Muscle layer of colon (tissue), 2 donors: ENCODE measurements at regions not wholly inside any gene's neighbourhood (a gene's known extent, or its start where the extent isn't known, plus 50 kb on each side); places are given as distances from the start of the nearest gene placed in this dataset.

Experiments used
- H3K27ac ChIP-seq: one replicate; pipeline ENCODE4 v1.7.0; 2013; ENCODE audit warnings: low read depth, mild to moderate bottlenecking, low read length, moderate library complexity
- H3K27me3 ChIP-seq, 2 donors: one replicate each; pipeline ENCODE4 v1.7.0; 2013; ENCODE audit warnings: low read length in 2 of 2, mild to moderate bottlenecking in 2 of 2; ENCODE audit not compliant: insufficient read depth in 2 of 2, control insufficient read depth in 1 of 2
- H3K36me3 ChIP-seq: one replicate; pipeline ENCODE4 v1.7.0; 2013; ENCODE audit warnings: mild to moderate bottlenecking, low read length; ENCODE audit not compliant: insufficient read depth
- H3K4me1 ChIP-seq: one replicate; pipeline ENCODE4 v1.7.0; 2013; ENCODE audit warnings: mild to moderate bottlenecking, low read length; ENCODE audit not compliant: insufficient read depth
- H3K4me3 ChIP-seq, 2 donors: one replicate each; pipeline ENCODE4 v1.7.0; 2013; ENCODE audit warnings: low read length in 2 of 2, low read depth in 1 of 2, mild to moderate bottlenecking in 1 of 2, moderate library complexity in 1 of 2
- H3K9ac ChIP-seq: one replicate; pipeline ENCODE4 v1.7.0; 2013; ENCODE audit warnings: low read length
- H3K9me3 ChIP-seq: one replicate; pipeline ENCODE4 v1.7.0; 2013; ENCODE audit warnings: mild to moderate bottlenecking, low read length
- donor health status: abdominal sarcoma.
- donor health status: Adenocarcinoma of cecum.

DNA sequence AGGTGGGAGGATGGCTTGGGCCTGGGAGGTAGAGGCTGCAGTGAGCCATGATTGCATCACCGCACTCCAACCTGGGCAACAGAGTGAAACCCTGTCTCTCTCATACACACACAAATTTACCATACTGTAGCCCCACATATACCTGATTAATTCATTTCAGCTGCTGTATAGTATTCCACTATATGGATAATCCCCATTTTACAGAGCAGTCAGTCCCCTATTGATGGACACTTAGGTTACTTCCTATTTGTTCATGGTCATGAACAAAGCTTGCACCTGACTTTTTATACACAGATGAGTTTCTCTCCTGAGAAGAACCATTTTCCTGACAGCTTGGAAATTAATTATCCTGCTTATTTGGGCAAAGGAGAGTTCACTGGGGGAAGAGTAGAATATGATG, 59.2 kb downstream of the EMX2 start:
- Histone ChIP-seq H3K4me1 (no peaks in the 10 kb centered on the region), H3K36me3 (no peaks in the 10 kb centered on the region), H3K9ac (no peak overlapping the region), H3K27ac (no peak overlapping the region), H3K9me3 (no peaks in the 10 kb centered on the region), H3K4me3 (no peak overlapping the region), H3K27me3 (no peaks in the 10 kb centered on the region)

DNA sequence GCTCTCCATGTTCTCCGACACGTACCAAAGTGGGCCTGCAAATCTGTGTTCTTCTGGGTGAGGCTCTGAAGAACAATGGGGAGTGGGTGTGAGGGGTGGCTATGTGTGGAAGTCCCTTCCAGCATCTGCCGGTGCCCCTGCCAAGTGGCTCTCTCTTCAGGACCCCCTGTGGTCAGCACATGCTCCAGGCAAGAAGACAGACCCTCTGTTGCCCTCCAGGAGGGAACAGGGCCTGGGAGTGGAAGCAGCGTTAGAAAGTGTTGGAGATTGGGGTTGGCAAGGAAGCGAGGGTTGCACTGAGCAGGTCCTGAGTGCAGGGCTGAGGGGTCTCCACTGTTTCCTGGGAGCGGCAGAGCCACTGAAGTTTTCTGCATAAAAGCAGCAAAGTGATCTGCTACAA, 60.5 kb downstream of the EMX2 start:
- H3K36me3 ChIP-seq = no peaks in the 10 kb centered on the region
- no peak overlapping the region for H3K9ac ChIP-seq
- no peaks in the 10 kb centered on the region for H3K27me3 ChIP-seq
- no peaks in the 10 kb centered on the region for H3K4me1 ChIP-seq
- no peaks in the 10 kb centered on the region for H3K9me3 ChIP-seq
- H3K27ac ChIP-seq = no peak overlapping the region
- no peak overlapping the region for H3K4me3 ChIP-seq

DNA sequence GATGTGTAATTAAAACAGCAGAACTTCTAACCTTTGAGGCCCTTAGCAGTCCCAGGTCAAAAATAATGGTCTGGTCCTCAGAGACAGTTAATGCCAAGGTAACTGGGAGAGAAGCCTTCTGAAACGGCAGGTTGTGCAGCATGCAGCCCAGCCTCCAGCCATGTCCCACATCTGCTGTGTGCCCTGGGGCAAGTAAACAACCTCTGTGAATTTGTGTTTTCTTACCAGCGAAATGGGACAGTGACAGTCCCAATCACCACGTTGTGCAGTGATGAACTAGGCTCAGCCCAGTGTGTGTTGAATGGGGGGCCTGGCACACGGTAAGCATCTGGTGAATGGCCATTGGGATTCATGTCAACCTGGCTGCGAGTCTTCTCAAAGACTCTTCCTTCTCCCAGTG, 61.2 kb downstream of the EMX2 start:
- no peak overlapping the region for H3K27ac ChIP-seq
- no peaks in the 10 kb centered on the region for H3K36me3 ChIP-seq
- no peak overlapping the region for H3K9ac ChIP-seq
- H3K4me1 ChIP-seq = no peaks in the 10 kb centered on the region
- no peak overlapping the region for H3K4me3 ChIP-seq
- H3K9me3 ChIP-seq = no peaks in the 10 kb centered on the region
- H3K27me3 ChIP-seq = no peaks in the 10 kb centered on the region

DNA sequence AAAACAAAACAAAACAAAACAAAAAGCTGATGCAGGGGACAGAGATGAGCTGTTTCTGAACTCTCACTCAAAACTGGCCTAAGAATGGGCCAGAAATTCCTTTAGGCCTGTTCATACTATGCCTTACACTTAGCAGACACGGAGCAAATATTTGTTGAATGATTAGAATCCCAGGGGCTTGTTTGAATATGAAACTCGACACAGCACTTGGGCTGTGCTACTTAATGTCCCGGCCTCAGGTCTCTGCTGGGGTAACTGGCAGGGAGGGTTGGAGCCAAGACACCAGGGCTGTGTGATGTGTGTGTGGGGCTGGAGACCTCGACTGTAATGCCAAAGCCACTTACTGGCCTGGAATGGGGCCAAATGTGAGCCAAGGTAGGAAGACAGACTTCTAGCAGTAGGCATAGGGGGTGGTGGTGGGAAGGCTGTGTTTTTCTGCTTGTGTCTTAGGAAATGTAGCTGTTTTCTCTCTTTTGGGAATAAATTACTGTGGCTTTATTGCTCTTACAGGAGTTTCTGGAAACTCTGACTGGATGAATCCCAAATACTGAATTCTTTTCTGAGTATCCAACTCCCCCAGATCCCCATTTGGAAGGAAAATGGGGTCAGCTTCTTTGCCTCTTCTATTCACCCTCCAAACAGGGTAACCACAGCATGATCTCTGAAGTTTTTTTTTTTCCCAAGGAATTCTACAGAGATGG, 66.7 kb downstream of the EMX2 start:
- Histone ChIP-seq H3K36me3 (no peaks in the 10 kb centered on the region), H3K27me3 (no peaks in the 10 kb centered on the region), H3K9ac (no peak overlapping the region), H3K27ac (no peak overlapping the region), H3K9me3 (no peaks in the 10 kb centered on the region), H3K4me1 (peaks cover 8% of the 10 kb centered on the region), H3K4me3 (peak overlapping the region in 1 of 2 donors; percentile 31)

DNA sequence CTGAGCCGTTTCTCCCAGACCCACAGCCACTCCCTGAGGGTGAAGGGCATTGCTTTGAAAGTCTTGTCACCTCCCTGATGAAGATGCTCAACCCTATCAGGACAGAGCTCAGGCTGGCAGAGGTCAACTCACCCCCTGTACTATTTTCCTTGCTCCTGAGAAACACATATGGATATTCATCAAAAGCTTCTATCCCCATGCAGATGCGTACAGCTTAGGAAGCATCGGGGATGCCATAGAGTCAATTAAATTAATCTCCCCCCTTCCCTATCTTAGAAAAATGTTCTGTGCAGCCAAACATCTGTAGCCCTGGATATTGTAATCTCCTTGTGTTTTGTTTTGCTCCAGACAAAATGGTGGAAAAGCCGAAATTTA, 67.2 kb downstream of the EMX2 start:
- Histone ChIP-seq H3K9me3 (no peaks in the 10 kb centered on the region), H3K4me1 (peaks cover 8% of the 10 kb centered on the region), H3K4me3 (no peak overlapping the region), H3K27me3 (no peaks in the 10 kb centered on the region), H3K27ac (no peak overlapping the region), H3K9ac (no peak overlapping the region), H3K36me3 (no peaks in the 10 kb centered on the region)

DNA sequence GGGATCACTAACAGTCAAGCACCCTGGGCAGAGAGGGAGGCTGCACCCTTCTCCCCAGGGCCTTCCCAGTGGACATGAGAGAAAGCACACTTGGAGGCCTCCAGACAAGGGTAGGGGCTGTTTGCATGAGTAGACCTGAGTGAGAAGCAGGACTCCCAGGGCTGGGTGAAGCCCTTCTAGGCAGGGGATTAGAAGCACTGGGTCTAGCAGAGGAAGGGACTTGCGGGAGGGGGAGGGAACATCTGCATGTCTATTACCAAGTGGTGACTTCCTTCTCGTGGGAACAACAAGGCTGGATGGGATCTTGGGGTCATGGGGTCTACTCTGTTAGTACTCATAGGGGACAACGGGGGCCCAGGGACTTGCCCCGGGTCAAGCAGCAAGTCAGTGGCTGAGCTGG, 67.8 kb downstream of the EMX2 start:
- no peaks in the 10 kb centered on the region for H3K9me3 ChIP-seq
- no peak overlapping the region for H3K9ac ChIP-seq
- peaks cover 8% of the 10 kb centered on the region for H3K4me1 ChIP-seq
- no peaks in the 10 kb centered on the region for H3K36me3 ChIP-seq
- H3K27ac ChIP-seq = no peak overlapping the region
- no peak overlapping the region for H3K4me3 ChIP-seq
- no peaks in the 10 kb centered on the region for H3K27me3 ChIP-seq

DNA sequence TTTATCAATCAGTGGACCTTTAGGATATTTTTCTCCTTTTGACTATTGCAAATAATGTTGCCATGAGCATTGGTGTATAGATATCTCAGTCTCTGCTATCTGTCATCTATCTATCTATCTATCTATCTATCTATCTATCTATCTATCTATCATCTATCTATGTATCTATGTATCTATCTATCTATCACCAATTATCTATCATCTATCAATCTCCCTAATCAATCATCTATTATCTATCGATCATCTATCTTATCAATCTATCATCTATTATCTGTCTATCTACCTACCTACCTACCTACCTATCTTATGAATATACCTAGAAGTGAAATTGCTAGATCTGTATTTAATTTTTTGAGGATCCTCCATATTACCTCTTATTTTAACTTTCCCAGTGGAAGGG, 69.6 kb downstream of the EMX2 start:
- Histone ChIP-seq H3K4me3 (no peak overlapping the region), H3K4me1 (peaks cover 8% of the 10 kb centered on the region), H3K27ac (no peak overlapping the region), H3K9ac (no peak overlapping the region), H3K27me3 (no peaks in the 10 kb centered on the region), H3K36me3 (no peaks in the 10 kb centered on the region), H3K9me3 (no peaks in the 10 kb centered on the region)

DNA sequence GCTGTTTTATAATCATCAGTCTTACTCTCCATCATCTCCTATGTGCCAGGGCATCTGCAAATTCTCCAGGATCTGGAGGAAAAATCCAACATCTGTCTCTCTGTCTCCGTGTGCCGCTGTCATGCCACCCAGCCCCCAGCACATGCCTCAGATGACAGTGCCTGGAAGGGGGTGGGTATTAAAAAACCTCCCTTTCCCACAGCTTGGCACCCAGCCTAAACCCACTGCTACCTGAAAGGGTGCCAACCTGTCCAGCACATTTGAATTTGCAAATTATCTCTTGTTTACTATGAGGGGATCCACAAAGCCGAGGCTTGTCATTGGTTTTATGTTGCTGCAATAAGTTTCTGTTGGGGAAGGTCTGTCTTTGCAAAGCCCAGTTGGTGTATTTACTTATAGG, 73.1 kb downstream of the EMX2 start:
- H3K9ac ChIP-seq = no peak overlapping the region
- H3K27ac ChIP-seq = no peak overlapping the region
- H3K4me1 ChIP-seq = no peaks in the 10 kb centered on the region
- no peaks in the 10 kb centered on the region for H3K9me3 ChIP-seq
- peaks cover 0 to 5% of the 10 kb centered on the region in 2 donors for H3K27me3 ChIP-seq
- no peaks in the 10 kb centered on the region for H3K36me3 ChIP-seq
- no peak overlapping the region for H3K4me3 ChIP-seq

DNA sequence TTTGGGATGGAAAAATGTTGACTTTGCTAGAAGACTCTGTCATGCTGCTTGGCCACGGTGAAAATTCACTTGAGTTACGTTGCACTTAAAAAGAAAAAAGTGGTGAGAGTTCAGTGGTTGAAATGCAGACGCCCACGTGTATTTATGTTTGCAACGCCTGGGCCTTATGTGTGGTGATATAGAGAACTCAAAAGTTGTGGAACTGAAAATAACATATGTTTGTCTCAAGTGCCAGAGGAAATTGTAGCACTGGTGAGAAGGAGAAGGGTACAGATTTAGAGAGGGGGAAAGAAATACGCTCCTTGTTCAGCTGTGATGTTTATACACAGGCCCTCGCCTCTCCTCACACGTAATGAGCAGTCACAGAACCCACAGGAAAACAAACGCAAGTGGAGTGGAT, 73.6 kb downstream of the EMX2 start:
- Histone ChIP-seq H3K9ac (no peak overlapping the region), H3K9me3 (no peaks in the 10 kb centered on the region), H3K36me3 (no peaks in the 10 kb centered on the region), H3K4me3 (no peak overlapping the region), H3K27me3 (peaks cover 0 to 5% of the 10 kb centered on the region in 2 donors), H3K4me1 (no peaks in the 10 kb centered on the region), H3K27ac (no peak overlapping the region)

DNA sequence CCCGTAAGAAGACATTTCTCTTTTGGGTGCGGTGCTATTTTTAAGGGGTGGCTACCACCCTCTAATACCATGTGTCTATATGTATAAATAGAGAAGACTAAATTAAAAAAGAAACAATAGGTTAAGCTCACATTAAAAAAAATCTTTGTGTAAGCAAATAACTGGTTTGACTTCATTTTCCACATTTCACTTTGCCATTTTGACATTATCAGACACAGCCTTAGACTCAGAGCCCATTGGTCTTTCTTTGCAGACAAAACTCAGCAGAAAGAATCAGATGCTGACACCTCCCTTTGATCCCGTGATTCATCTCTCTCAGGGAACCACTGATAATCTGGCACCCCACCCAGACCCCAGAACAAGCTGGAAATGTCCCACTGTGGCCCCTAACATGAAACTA, 74.5 kb downstream of the EMX2 start:
- Histone ChIP-seq H3K27ac (no peak overlapping the region), H3K9me3 (no peaks in the 10 kb centered on the region), H3K9ac (no peak overlapping the region), H3K36me3 (no peaks in the 10 kb centered on the region), H3K4me3 (no peak overlapping the region), H3K27me3 (peaks cover 0 to 5% of the 10 kb centered on the region in 2 donors), H3K4me1 (no peaks in the 10 kb centered on the region)

DNA sequence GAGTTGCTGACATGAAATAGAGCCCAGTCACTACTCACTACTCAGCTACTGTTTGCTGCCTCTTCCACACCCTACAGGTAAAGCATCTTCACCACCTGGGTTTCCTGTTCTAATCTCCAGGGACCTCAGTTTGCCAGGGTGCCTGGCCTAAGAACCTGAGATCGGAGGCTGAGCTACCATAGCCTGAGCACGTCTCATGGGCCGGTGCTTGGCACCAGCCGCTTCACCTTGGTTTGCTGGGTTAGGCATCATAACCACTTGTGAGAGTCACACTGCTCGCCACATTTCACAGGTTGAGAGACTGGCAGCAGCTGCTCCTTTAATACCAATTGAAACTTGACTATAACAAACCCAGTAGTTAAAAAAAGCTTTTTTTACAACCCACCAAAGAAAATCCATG, 75.1 kb downstream of the EMX2 start:
- H3K36me3 ChIP-seq = no peaks in the 10 kb centered on the region
- H3K4me1 ChIP-seq = no peaks in the 10 kb centered on the region
- H3K27me3 ChIP-seq = peaks cover 0 to 5% of the 10 kb centered on the region in 2 donors
- no peak overlapping the region for H3K9ac ChIP-seq
- H3K27ac ChIP-seq = no peak overlapping the region
- no peak overlapping the region for H3K4me3 ChIP-seq
- H3K9me3 ChIP-seq = no peaks in the 10 kb centered on the region

DNA sequence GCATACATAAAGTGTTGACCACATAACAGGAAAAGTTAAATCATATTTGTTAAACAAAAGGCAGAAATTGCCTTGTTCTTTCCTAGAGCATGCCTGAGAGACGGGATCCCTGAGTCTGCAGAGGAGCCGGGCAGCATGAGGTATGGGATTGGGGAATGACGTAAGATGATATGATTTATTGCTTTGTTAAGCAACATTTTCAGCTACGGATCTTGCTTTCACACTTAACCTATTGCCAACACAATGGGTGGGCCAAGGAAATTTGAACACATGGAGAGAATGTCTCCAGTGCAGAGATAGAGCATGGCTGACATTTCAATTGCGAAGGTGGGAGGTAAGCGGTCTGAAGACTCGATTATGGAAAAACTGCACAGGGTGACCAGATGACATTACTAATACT, 76.7 kb downstream of the EMX2 start:
- Histone ChIP-seq H3K9ac (no peak overlapping the region), H3K4me1 (no peaks in the 10 kb centered on the region), H3K27me3 (peaks cover 0 to 5% of the 10 kb centered on the region in 2 donors), H3K27ac (no peak overlapping the region), H3K9me3 (no peaks in the 10 kb centered on the region), H3K36me3 (no peaks in the 10 kb centered on the region), H3K4me3 (no peak overlapping the region)
